Esophagus squamous epithelium (tissue), 4 donors: ENCODE measurements at regions not wholly inside any gene's neighbourhood (a gene's known extent, or its start where the extent isn't known, plus 50 kb on each side); places are given as distances from the start of the nearest gene placed in this dataset.

Experiments
- CTCF ChIP-seq, 6 experiments: fragments of 450-650 bp in 4 of 6; fragments of 200-600 bp in 2 of 6; sonication (generic) in 2 of 6; IDR thresholded peaks; one replicate each; pipeline ENCODE4 v1.5.1; 2016 to 2019; ENCODE audit warnings: antibody characterized with exemption in 6 of 6, mild to moderate bottlenecking in 4 of 6, moderate library complexity in 4 of 6
- POLR2A ChIP-seq, 4 donors: fragments of 450-650 bp; IDR thresholded peaks; one replicate each; pipeline ENCODE4 v1.6.1; 2017; ENCODE audit warnings: antibody characterized with exemption in 4 of 4, mild to moderate bottlenecking in 4 of 4, moderate library complexity in 3 of 4

- TF ChIP-seq CTCF (IDR thresholded peaks at IDR 0.05) (no peak), POLR2A (IDR thresholded peaks at IDR 0.05) (no peak)
Observed at GRCh38 chr9:78386348-78386747, 89.4 kb downstream of the PSAT1 start.
